ENCODE measurements at regions not wholly inside any gene's neighbourhood (a gene's known extent, or its start where the extent isn't known, plus 50 kb on each side); places are given as distances from the start of the nearest gene placed in this dataset.

DNA sequence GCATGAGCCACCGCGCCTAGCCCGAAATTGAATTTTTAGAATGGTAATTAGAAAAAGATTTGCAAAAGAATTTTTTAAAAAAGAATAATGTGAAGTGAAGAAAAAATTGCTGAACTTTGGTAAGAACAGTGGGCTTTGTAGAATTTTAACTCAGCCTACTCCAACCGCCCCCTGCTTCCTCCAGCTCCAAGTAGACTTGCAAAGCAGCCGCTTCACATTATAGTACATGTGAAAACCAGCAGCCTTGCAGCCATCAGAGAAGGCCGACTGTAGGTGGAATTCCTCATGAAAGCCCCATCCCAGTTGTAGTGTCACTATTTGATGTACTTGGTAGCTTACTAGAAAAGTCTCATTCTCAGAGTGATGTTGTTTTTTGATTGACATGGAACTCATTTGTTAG lies 835.6 kb downstream of the TBC1D32 start:
- Histone ChIP-seq H3K9ac (ENCODE audit: insufficient read depth, low read depth, low read length) (no peak overlapping the region), H3K27ac (ENCODE audit: extremely low read length, insufficient read depth, low read length) (no peak overlapping the region), H2AFZ (ENCODE audit: low read length) (no peak overlapping the region), H3K4me1 (ENCODE audit: insufficient read depth, low read length) (no peaks in the 10 kb centered on the region), H3K4me3 (replicated peaks in 1 of 3; ENCODE audit: insufficient read depth in 1 of 3, low read depth in 2 of 3, low read length in 3 of 3) (no peak overlapping the region), H3K9me3 (ENCODE audit: low read length) (0 out of 2 replicates have a peak, but pooled peaks cover 15% of the 10 kb centered on the region), H3K27me3 (ENCODE audit: control insufficient read depth in 1 of 2, insufficient read depth in 2 of 2, low read length in 2 of 2) (no peaks in the 10 kb centered on the region), H3K4me2 (ENCODE audit: low read depth, low read length) (no peak overlapping the region), H4K20me1 (ENCODE audit: insufficient read depth, low read length) (no peaks in the 10 kb centered on the region), H3K79me2 (ENCODE audit: insufficient read depth, low read length) (no peaks in the 10 kb centered on the region), H3K36me3 (replicated peaks in 1 of 2; ENCODE audit: control insufficient read depth in 1 of 2, insufficient read depth in 2 of 2, low read length in 2 of 2) (no peaks in the 10 kb centered on the region)
- WGBS (ENCODE audit: low lambda C conversion rate) = 60% methylated on average over 6 of the region's 6 CpGs
- ATAC-seq = no peak
- TF ChIP-seq ZNF629 (CRISPR knock-in tag; conservative IDR thresholded peaks at IDR 0.05) (no peak), ZNF432 (CRISPR knock-in tag; IDR thresholded peaks at IDR 0.05; ENCODE audit: borderline replicate concordance) (no peak), KDM5A (IDR thresholded peaks at IDR 0.05; ENCODE audit: borderline replicate concordance, low read length) (no peak), ZNF446 (CRISPR knock-in tag; IDR thresholded peaks at IDR 0.05) (no peak), ARID2 (CRISPR knock-in tag; IDR thresholded peaks at IDR 0.05; ENCODE audit: borderline replicate concordance) (no peak), ZFP90 (CRISPR knock-in tag; IDR thresholded peaks at IDR 0.05; ENCODE audit: borderline replicate concordance) (no peak), KDM1A (CRISPR knock-in tag; IDR thresholded peaks at IDR 0.05) (no peak), HNRNPUL1 (IDR thresholded peaks at IDR 0.05; ENCODE audit: low read depth, low read length) (no peak), FOXA3 (CRISPR knock-in tag; IDR thresholded peaks at IDR 0.05) (no peak), PLRG1 (conservative IDR thresholded peaks at IDR 0.05) (no peak), ZNF354B (CRISPR knock-in tag; IDR thresholded peaks at IDR 0.05) (no peak), RARG (CRISPR knock-in tag; IDR thresholded peaks at IDR 0.05; ENCODE audit: low read depth) (no peak)
- TF ChIP-seq, protein P1, sequence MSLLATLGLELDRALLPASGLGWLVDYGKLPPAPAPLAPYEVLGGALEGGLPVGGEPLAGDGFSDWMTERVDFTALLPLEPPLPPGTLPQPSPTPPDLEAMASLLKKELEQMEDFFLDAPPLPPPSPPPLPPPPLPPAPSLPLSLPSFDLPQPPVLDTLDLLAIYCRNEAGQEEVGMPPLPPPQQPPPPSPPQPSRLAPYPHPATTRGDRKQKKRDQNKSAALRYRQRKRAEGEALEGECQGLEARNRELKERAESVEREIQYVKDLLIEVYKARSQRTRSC (CRISPR knock-in tag; IDR thresholded peaks at IDR 0.05; ENCODE audit: low read depth) = no peak
- TF ChIP-seq, protein P2, sequence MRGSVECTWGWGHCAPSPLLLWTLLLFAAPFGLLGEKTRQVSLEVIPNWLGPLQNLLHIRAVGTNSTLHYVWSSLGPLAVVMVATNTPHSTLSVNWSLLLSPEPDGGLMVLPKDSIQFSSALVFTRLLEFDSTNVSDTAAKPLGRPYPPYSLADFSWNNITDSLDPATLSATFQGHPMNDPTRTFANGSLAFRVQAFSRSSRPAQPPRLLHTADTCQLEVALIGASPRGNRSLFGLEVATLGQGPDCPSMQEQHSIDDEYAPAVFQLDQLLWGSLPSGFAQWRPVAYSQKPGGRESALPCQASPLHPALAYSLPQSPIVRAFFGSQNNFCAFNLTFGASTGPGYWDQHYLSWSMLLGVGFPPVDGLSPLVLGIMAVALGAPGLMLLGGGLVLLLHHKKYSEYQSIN (CRISPR knock-in tag; IDR thresholded peaks at IDR 0.05; ENCODE audit: borderline replicate concordance) = no peak
- FAIRE-seq = no peak
- intact Hi-C loops (cut with micrococcal nuclease; ENCODE audit: unreplicated experiment) (no loop called here), in situ Hi-C loops (cut with HindIII; ENCODE audit: extremely low pct_ligation_motif_present, low pct_unique_long_range_greater_than_20kb) (no loop called here)
- ChIA-PET POLR2A (no interaction called here), CTCF (ENCODE audit: low intra/inter-chr PET ratio, low total read pairs) (no interaction called here)
- BruUV-seq (replicated peaks) = no TSS peak
- no peak for DNase-seq (ENCODE audit: low spot score)
